Suprapubic skin (tissue), 4 donors: ENCODE measurements at regions not wholly inside any gene's neighbourhood (a gene's known extent, or its start where the extent isn't known, plus 50 kb on each side); places are given as distances from the start of the nearest gene placed in this dataset.

Source experiments
- DNase-seq, 2 donors: peaks; one replicate each; pipeline ENCODE4 v3.0.0-alpha.2; 2019; ENCODE audit warnings: low spot score in 2 of 2
- H3K27ac ChIP-seq: fragments of 200-600 bp; sonication (generic); one replicate; pipeline ENCODE4 v1.5.1; 2019
- H3K27me3 ChIP-seq: fragments of 200-600 bp; sonication (generic); one replicate; pipeline ENCODE4 v1.5.1; 2019
- H3K36me3 ChIP-seq: fragments of 200-600 bp; sonication (generic); one replicate; pipeline ENCODE4 v1.5.1; 2019
- H3K4me1 ChIP-seq: fragments of 200-600 bp; sonication (generic); one replicate; pipeline ENCODE4 v1.5.1; 2019
- H3K4me3 ChIP-seq: fragments of 200-600 bp; sonication (generic); one replicate; pipeline ENCODE4 v1.5.1; 2019; ENCODE audit warnings: mild to moderate bottlenecking
- H3K9me3 ChIP-seq: fragments of 200-600 bp; sonication (generic); one replicate; pipeline ENCODE4 v1.5.1; 2019
- CTCF ChIP-seq, 2 donors: fragments of 200-600 bp in 1 of 2; fragments of 450-650 bp in 1 of 2; sonication (generic) in 1 of 2; IDR thresholded peaks; one replicate each; pipeline ENCODE4 v1.5.1; 2016 to 2019; ENCODE audit warnings: antibody characterized with exemption in 2 of 2, mild to moderate bottlenecking in 1 of 2, moderate library complexity in 1 of 2
- EP300 ChIP-seq: sonication (generic); formaldehyde crosslinking; IDR thresholded peaks from one replicate; pipeline ENCODE4 v1.6.1; 2017; ENCODE audit warnings: antibody characterized with exemption
- POLR2A ChIP-seq, 2 donors: fragments of 450-650 bp; IDR thresholded peaks; one replicate each; pipeline ENCODE4 v1.6.1; 2017; ENCODE audit warnings: antibody characterized with exemption in 2 of 2, mild to moderate bottlenecking in 2 of 2, moderate library complexity in 2 of 2
- POLR2AphosphoS5 ChIP-seq, 3 donors: sonication (generic); formaldehyde crosslinking; IDR thresholded peaks; one replicate each; pipeline ENCODE4 v1.6.1; 2017; ENCODE audit warnings: antibody characterized with exemption in 3 of 3
- WGBS: methylation state at CpG from one replicate; pipeline ENCODE4 v1.1.5; 2018; 5-methylcytosine and 5-hydroxymethylcytosine counted together

- WGBS = 88% methylated on average over 6 of the region's 6 CpGs
- Histone ChIP-seq H3K9me3 (no peaks in the 10 kb centered on the region), H3K4me3 (no peak overlapping the region), H3K27me3 (no peaks in the 10 kb centered on the region), H3K4me1 (peaks cover 11% of the 10 kb centered on the region), H3K36me3 (no peaks in the 10 kb centered on the region), H3K27ac (no peak overlapping the region)
- no peak for TF ChIP-seq CTCF (IDR thresholded peaks at IDR 0.05)
- TF ChIP-seq EP300 = no peak
- TF ChIP-seq POLR2A (IDR thresholded peaks at IDR 0.05) = no peak
- no peak for TF ChIP-seq POLR2AphosphoS5 (IDR thresholded peaks at IDR 0.05)
- no peak for DNase-seq
These were observed 140.6 kb upstream of the KLF4 start for GRCh38 chr9:107630156-107630555.

- Histone ChIP-seq H3K4me3 (no peak overlapping the region), H3K27me3 (no peaks in the 10 kb centered on the region), H3K27ac (no peak overlapping the region), H3K4me1 (peaks cover 17% of the 10 kb centered on the region), H3K9me3 (no peaks in the 10 kb centered on the region), H3K36me3 (no peaks in the 10 kb centered on the region)
- no peak for DNase-seq
- 76% methylated on average over 11 of the region's 11 CpGs for WGBS
- TF ChIP-seq POLR2A (IDR thresholded peaks at IDR 0.05) (no peak), POLR2AphosphoS5 (IDR thresholded peaks at IDR 0.05) (no peak), CTCF (IDR thresholded peaks at IDR 0.05) (no peak), EP300 (no peak)
These were observed 138.9 kb upstream of the KLF4 start for GRCh38 chr9:107628444-107628843.

GRCh38 chr9:107627781-107628180 is 138.2 kb upstream of the KLF4 start:
- Histone ChIP-seq H3K4me3 (no peak overlapping the region), H3K27me3 (no peaks in the 10 kb centered on the region), H3K36me3 (no peaks in the 10 kb centered on the region), H3K4me1 (peaks cover 17% of the 10 kb centered on the region), H3K27ac (no peak overlapping the region), H3K9me3 (no peaks in the 10 kb centered on the region)
- no peak for TF ChIP-seq POLR2AphosphoS5 (IDR thresholded peaks at IDR 0.05)
- TF ChIP-seq POLR2A (IDR thresholded peaks at IDR 0.05) = no peak
- TF ChIP-seq EP300 = no peak
- TF ChIP-seq CTCF (IDR thresholded peaks at IDR 0.05) = no peak
- no peak for DNase-seq
- 25% methylated on average over 4 of the region's 4 CpGs for WGBS

- peaks cover 17% of the 10 kb centered on the region for H3K4me1 ChIP-seq
- H3K27ac ChIP-seq = no peak overlapping the region
- TF ChIP-seq POLR2A (IDR thresholded peaks at IDR 0.05) = no peak
- TF ChIP-seq EP300 = no peak
- no peak for TF ChIP-seq POLR2AphosphoS5 (IDR thresholded peaks at IDR 0.05)
- TF ChIP-seq CTCF (IDR thresholded peaks at IDR 0.05) = no peak
- 94% methylated on average over 6 of the region's 6 CpGs for WGBS
- no peaks in the 10 kb centered on the region for H3K9me3 ChIP-seq
- no peak for DNase-seq
- no peaks in the 10 kb centered on the region for H3K27me3 ChIP-seq
- H3K4me3 ChIP-seq = no peak overlapping the region
- H3K36me3 ChIP-seq = no peaks in the 10 kb centered on the region
These were observed 136.5 kb upstream of the KLF4 start for GRCh38 chr9:107626118-107626517.

GRCh38 chr9:107625383-107625984 is 135.9 kb upstream of the KLF4 start:
- DNase-seq = no peak
- Histone ChIP-seq H3K36me3 (no peaks in the 10 kb centered on the region), H3K27ac (peak overlapping the region; percentile 63), H3K27me3 (no peaks in the 10 kb centered on the region), H3K4me1 (peaks cover 17% of the 10 kb centered on the region), H3K4me3 (no peak overlapping the region), H3K9me3 (no peaks in the 10 kb centered on the region)
- no peak for TF ChIP-seq EP300
- WGBS = 93% methylated on average over 7 of the region's 7 CpGs
